PC-3 (cell line): ENCODE measurements at regions not wholly inside any gene's neighbourhood (a gene's known extent, or its start where the extent isn't known, plus 50 kb on each side); places are given as distances from the start of the nearest gene placed in this dataset.

Source experiments
- ATAC-seq: fragments of 200-7000 bp; cut with Tn5 transposase; 2 replicates; pipeline ENCODE4 v1.9.1; 2020; ENCODE audit warnings: mild to moderate bottlenecking, moderate library complexity
- BruUV-seq: library from RNA; stranded (reverse); fragments of 400-500 nt; replicated peaks from 2 replicates; lab custom pipeline; 2021; lab: Mats Ljungman, UMichigan
- CTCF ChIA-PET: fragments of 300-600 bp; sonication (Branson Sonifier 250); formaldehyde crosslinking; loops from one replicate; lab custom pipeline; 2022; ENCODE audit warnings: antibody characterized with exemption; lab: Charles Lee
- POLR2A ChIA-PET: fragments of 300-600 bp; sonication (Branson Sonifier 250); formaldehyde crosslinking; loops from one replicate; lab custom pipeline; 2022; ENCODE audit warnings: antibody characterized with exemption; ENCODE audit not compliant: unreplicated experiment; lab: Charles Lee
- DNase-seq: peaks from one replicate; pipeline ENCODE4 v3.0.0-alpha.2; 2015
- H2AFZ ChIP-seq: fragments of 300-600 bp; sonication (generic); 2 replicates; pipeline ENCODE4 v1.6.0; 2016; ENCODE audit warnings: antibody characterized with exemption, low read length
- H3F3A ChIP-seq: fragments of 300-600 bp; sonication (generic); one replicate; pipeline ENCODE4 v1.6.0; 2017; ENCODE audit warnings: antibody characterized with exemption, low read length, control low read depth, mild to moderate bottlenecking; ENCODE audit not compliant: unreplicated experiment
- H3K27ac ChIP-seq: fragments of 300-600 bp; sonication (generic); 2 replicates; pipeline ENCODE4 v1.5.1; 2016; ENCODE audit warnings: mild to moderate bottlenecking, low read length
- H3K27me3 ChIP-seq: fragments of 300-600 bp; sonication (generic); 2 replicates; pipeline ENCODE4 v1.6.1; 2016; ENCODE audit warnings: low read length, mixed read lengths
- H3K36me3 ChIP-seq: fragments of 300-600 bp; sonication (generic); 2 replicates; pipeline ENCODE4 v1.6.1; 2016; ENCODE audit warnings: low read depth, mixed run types, low read length, mixed read lengths
- H3K4me1 ChIP-seq: fragments of 300-600 bp; sonication (generic); 2 replicates; pipeline ENCODE4 v1.5.1; 2016; ENCODE audit warnings: low read length; ENCODE audit not compliant: insufficient read depth
- H3K4me2 ChIP-seq: fragments of 300-600 bp; sonication (generic); 2 replicates; pipeline ENCODE4 v1.6.0; 2016; ENCODE audit warnings: low read length
- H3K4me3 ChIP-seq: fragments of 300-600 bp; sonication (generic); 2 replicates; pipeline ENCODE4 v1.5.1; 2016; ENCODE audit warnings: mild to moderate bottlenecking, low read length, mixed read lengths
- H3K79me2 ChIP-seq: fragments of 300-600 bp; sonication (generic); 2 replicates; pipeline ENCODE4 v1.6.1; 2017; ENCODE audit warnings: low read length, mixed read lengths
- H3K9ac ChIP-seq: fragments of 300-600 bp; sonication (generic); 2 replicates; pipeline ENCODE4 v1.6.0; 2016; ENCODE audit warnings: mild to moderate bottlenecking, low read length
- H3K9me2 ChIP-seq: fragments of 300-600 bp; sonication (generic); replicated peaks from 2 replicates; pipeline ENCODE4 v1.6.1; 2016; ENCODE audit warnings: mixed run types, low read length, mixed read lengths
- H3K9me3 ChIP-seq: fragments of 300-600 bp; sonication (generic); 2 replicates; pipeline ENCODE4 v1.6.1; 2016; ENCODE audit warnings: low read length, mixed read lengths
- H4K20me1 ChIP-seq: fragments of 300-600 bp; sonication (generic); 2 replicates; pipeline ENCODE4 v1.6.1; 2016; ENCODE audit warnings: low read length, mixed read lengths
- EZH2 ChIP-seq: fragments of 300-600 bp; sonication (generic); IDR thresholded peaks from one replicate; pipeline ENCODE4 v1.6.1; 2017; ENCODE audit warnings: antibody characterized with exemption, mild to moderate bottlenecking, low read length; ENCODE audit not compliant: unreplicated experiment
- EZH2phosphoT487 ChIP-seq: fragments of 300-600 bp; sonication (generic); IDR thresholded peaks from 2 replicates; pipeline ENCODE4 v1.6.1; 2018; ENCODE audit warnings: mild to moderate bottlenecking, antibody characterized with exemption, low read length, borderline replicate concordance
- intact Hi-C: fragments of 100-400 bp; cut with micrococcal nuclease; formaldehyde crosslinking; loops from 2 replicates; pipeline ENCODE4 v1.9.0; 2023
- TF ChIP-seq, protein P1 (sequence below): fragments of 300-600 bp; sonication (generic); conservative IDR thresholded peaks from 2 replicates; pipeline ENCODE4 v1.5.1; 2017; ENCODE audit warnings: antibody characterized with exemption, low read depth, mild to moderate bottlenecking, low read length

DNA sequence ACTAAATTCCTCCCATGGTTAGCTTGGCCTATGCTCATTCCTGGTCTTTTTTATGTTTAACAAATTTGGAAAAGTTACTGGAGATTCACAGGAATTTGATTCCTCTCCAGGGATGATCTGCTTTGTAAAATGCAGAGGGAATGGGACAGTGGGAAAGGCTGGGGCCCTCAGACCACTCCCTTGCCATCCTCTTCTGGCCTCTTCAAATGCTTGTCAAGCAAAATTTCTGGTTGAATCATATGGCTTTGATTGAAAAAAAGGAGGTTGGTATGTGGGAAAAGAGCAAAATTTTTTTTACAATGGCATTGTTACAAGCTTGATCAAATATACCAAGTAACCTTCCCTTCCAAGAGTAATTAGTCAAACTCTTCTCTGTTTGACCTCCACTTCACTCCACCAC is 225.1 kb downstream of the PIK3R1 start:
- Histone ChIP-seq H2AFZ (no peak overlapping the region), H3K9me3 (no peaks in the 10 kb centered on the region), H3K4me1 (no peaks in the 10 kb centered on the region), H3K27ac (no peak overlapping the region), H3K9ac (no peak overlapping the region), H3K79me2 (no peaks in the 10 kb centered on the region), H3F3A (no peaks in the 10 kb centered on the region), H3K27me3 (no peaks in the 10 kb centered on the region), H3K36me3 (no peaks in the 10 kb centered on the region), H3K4me3 (no peak overlapping the region), H3K9me2 (no peaks in the 10 kb centered on the region), H4K20me1 (no peaks in the 10 kb centered on the region), H3K4me2 (no peak overlapping the region)
- POLR2A ChIA-PET = no interaction called here
- no peak for ATAC-seq
- no TSS peak for BruUV-seq
- no peak for DNase-seq
- TF ChIP-seq EZH2 (no peak), EZH2phosphoT487 (no peak)
- TF ChIP-seq, protein P1, sequence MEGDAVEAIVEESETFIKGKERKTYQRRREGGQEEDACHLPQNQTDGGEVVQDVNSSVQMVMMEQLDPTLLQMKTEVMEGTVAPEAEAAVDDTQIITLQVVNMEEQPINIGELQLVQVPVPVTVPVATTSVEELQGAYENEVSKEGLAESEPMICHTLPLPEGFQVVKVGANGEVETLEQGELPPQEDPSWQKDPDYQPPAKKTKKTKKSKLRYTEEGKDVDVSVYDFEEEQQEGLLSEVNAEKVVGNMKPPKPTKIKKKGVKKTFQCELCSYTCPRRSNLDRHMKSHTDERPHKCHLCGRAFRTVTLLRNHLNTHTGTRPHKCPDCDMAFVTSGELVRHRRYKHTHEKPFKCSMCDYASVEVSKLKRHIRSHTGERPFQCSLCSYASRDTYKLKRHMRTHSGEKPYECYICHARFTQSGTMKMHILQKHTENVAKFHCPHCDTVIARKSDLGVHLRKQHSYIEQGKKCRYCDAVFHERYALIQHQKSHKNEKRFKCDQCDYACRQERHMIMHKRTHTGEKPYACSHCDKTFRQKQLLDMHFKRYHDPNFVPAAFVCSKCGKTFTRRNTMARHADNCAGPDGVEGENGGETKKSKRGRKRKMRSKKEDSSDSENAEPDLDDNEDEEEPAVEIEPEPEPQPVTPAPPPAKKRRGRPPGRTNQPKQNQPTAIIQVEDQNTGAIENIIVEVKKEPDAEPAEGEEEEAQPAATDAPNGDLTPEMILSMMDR = no peak
- intact Hi-C loops = no loop called here
- CTCF ChIA-PET = no interaction called here

DNA sequence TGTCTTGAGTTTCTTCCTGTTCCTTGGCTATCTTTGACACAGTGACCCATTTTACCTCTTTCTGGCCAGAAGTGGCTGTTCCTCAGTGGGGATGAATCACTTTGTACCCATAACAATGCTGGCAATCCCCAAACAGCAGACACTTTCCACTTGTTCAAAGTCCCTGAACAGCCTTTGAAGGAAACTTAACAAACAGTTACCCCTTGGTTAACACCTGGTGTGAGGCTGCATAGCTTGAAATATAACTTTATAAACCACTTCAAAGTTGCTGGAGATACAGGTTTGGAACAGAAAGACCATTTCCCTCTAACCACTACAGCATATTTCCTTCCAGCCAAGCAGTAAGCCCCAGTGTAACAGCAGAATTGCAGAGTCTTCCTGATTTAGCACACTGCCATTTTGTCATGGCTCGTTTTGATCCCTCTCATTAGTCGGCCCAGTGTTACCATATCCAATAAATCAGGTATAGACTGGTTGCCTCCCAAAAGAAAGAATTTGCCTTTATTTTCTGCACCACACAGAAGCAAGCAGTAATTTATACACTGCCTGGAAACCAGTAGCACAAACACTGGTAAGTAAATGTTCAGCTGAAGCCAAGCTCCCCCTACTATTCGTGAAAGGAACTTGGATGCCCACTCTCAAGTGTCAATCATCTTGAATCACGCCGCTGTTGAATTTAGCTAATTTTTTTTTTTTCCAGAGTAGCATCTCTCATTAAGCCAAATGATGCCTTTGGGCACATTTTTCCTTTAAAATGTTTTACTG is 225.9 kb downstream of the PIK3R1 start:
- no peaks in the 10 kb centered on the region for H3K27me3 ChIP-seq
- ATAC-seq (no peak), DNase-seq (no peak)
- CTCF ChIA-PET = no interaction called here
- H3K9ac ChIP-seq = no peak overlapping the region
- H3F3A ChIP-seq = no peaks in the 10 kb centered on the region
- BruUV-seq = no TSS peak
- no peaks in the 10 kb centered on the region for H3K79me2 ChIP-seq
- H3K9me2 ChIP-seq = no peaks in the 10 kb centered on the region
- H3K4me2 ChIP-seq = no peak overlapping the region
- H3K4me1 ChIP-seq = no peaks in the 10 kb centered on the region
- no peaks in the 10 kb centered on the region for H3K9me3 ChIP-seq
- H3K27ac ChIP-seq = no peak overlapping the region
- H2AFZ ChIP-seq = no peak overlapping the region
- no peaks in the 10 kb centered on the region for H4K20me1 ChIP-seq
- POLR2A ChIA-PET = no interaction called here
- no peaks in the 10 kb centered on the region for H3K36me3 ChIP-seq
- TF ChIP-seq, protein P1 = no peak
- TF ChIP-seq EZH2phosphoT487 (no peak), EZH2 (no peak)
- H3K4me3 ChIP-seq = no peak overlapping the region
- intact Hi-C loops = no loop called here

DNA sequence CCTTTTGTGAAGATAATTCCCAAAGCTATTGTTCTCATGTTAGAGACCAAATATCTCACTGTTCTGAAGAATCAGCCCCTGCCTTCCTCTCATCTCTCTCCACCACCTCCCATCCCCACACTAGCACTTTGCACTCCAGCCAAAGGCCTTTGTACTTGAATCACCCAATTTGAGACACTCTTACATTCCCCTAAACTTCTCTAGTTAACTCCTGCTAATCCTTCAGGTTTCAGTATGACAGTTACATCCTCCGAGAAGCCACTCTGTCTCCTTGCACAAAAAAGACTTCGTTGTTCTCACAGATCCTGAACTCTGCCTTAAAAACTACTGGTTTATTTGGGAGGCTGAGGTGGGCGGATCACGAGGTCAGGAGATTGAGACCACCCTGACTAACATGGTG is 227.5 kb downstream of the PIK3R1 start:
- Histone ChIP-seq H4K20me1 (no peaks in the 10 kb centered on the region), H3K4me1 (no peaks in the 10 kb centered on the region), H3K79me2 (no peaks in the 10 kb centered on the region), H3K4me3 (no peak overlapping the region), H3K9me2 (no peaks in the 10 kb centered on the region), H3K36me3 (no peaks in the 10 kb centered on the region), H3F3A (no peaks in the 10 kb centered on the region), H3K27me3 (no peaks in the 10 kb centered on the region), H3K9ac (no peak overlapping the region), H3K9me3 (no peaks in the 10 kb centered on the region), H3K4me2 (no peak overlapping the region), H3K27ac (no peak overlapping the region), H2AFZ (no peak overlapping the region)
- no peak for DNase-seq
- ATAC-seq = no peak
- intact Hi-C loops = no loop called here
- no TSS peak for BruUV-seq
- ChIA-PET POLR2A (no interaction called here), CTCF (no interaction called here)
- no peak for TF ChIP-seq EZH2phosphoT487
- TF ChIP-seq, protein P1 = no peak
- no peak for TF ChIP-seq EZH2
